NCI-H460 (cell line): ENCODE measurements at regions not wholly inside any gene's neighbourhood (a gene's known extent, or its start where the extent isn't known, plus 50 kb on each side); places are given as distances from the start of the nearest gene placed in this dataset.

Experiments used
- DNase-seq: peaks from one replicate; pipeline ENCODE4 v3.0.0-alpha.2; 2016; ENCODE audit warnings: low read depth; ENCODE audit errors: extremely low read depth

DNA sequence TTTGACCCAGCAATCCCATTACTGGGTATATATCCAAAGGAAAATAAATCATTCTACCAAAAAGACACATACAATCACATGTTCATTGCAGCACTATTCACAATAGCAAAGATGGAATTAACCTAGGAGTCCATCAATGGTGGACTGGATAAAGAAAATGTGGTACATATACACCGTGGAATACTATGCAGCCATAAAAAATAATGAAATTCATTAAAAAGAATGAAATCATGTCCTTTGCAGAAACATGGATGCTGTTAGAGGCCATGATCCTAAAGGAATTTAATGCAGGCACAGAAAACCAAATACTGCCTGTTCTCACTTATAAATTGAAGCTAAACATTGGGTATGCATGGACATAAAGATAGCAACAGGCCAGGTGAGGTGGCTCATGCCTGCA, 61.9 kb upstream of the BMP6 start:
- no peak for DNase-seq

DNA sequence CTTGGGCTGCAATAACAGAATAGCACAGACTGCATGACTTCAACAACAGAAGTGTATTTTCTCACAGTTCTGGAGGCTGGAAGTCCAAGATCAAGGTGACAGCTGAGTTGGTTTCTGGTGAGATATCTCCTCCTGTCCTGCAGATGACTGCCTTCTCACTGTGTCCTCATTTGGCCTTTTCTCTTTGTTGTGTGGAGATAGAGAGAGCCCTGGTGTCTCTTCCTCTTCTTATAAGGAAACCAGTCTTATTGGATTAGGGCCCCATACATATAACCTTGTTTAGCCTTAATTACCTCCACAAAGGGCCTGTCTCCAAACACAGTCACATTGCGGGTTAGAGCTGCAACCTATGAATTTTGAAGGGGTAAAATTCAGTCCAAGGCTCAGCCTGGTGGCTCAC, 57.0 kb upstream of the BMP6 start:
- DNase-seq = no peak

DNA sequence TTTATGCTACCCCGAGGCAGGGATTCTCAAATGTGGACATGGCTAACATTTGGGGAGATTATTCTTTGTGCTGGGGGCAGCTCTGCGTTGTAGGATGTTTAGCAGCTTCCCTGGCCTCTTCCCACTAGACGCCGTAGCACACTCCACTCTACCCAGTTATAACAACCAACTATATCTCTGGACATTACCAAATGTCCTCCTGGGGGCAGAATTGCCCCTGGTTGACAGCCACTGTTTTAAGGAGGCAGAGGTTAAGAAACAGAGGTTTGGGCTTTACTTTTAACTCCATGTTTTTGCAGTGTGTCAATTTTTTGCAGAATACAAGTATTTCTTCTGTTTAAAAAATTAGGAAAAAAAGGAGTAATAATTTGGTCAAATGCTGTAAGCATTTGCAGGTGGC, 56.2 kb upstream of the BMP6 start:
- DNase-seq = no peak

DNA sequence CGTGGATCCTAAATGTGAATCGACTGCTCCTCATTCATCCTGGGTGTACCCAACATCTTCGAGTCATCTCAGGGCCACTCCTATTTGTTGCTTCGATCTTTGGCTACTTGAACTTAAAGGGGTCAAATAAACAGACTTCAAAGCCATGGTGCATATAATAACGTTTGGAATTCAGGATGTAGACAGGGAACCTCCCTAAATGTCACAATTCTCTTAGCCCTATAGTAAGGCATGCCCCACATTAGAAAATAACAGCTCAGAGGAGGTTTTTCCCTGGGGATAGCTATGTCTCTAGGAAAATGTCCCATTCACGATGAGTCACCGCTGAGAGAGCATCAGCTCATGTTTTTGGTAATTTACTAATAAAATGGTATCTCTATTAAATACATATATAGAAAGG, 54.8 kb upstream of the BMP6 start:
- peak; percentile 29 for DNase-seq

DNA sequence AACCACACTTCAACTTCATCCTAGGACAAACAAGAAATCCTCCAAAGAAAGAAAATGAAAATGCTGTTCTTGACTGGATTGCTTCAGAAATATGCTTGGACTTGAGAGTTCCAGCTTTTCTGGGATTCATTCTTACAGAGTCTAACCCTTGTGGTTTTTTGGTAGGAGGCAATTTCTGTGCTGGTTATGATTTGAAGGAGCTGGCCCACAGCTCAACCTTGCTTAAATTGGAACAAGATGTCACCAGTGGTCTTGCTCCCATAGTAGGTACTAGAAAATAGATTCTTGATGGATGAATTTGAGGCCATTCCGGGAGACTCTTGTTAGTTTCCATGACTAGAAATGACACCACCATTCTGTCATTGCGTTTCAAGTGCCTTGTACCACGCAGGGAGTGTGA, 54.3 kb upstream of the BMP6 start:
- DNase-seq = no peak

DNA sequence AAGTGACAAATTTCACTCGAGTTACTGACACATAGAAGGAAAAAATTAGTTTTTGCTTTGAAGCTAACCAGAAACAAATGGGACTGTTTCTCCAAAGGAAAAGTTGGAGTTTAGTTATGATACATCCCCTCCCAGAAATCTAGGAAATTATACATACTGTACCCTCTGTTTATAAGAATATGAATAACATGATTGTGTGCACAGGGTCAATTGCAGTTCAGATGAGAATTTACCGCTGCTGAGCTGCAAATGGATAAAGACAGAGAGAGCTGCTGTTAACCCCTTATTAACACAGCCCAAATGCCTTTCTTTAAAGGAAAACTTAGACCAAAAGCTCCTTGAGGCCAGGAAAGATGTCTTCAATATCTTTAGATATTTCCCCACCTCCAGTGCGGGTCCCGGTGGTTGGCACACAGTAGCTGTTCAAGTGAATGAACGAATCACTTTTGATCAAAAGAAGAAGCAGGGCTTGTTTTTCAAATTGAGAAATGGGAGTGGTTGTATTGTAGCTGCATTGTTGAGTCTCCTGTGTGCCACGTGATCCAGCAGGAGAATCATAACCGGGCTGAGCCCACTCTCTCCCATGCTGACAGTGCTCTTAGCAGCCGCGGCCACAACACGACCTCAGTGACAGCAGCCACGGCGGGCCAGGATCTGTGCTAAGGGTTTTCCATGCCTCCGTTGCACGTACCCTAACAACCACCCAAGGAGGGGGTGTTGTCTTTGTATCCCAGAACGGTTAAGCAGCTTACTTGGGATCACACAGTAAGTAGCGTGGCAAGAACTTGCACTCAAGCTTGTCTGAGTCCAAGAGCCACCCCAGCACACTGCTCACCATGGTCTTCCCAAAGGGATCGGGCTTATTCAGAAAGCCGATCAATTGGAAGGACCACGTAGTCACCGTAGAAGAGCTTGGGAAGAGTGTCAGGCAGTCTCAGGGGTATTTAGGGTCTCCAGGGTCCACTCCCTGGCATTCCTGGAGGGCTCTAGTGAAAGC, 53.5 kb upstream of the BMP6 start:
- no peak for DNase-seq

DNA sequence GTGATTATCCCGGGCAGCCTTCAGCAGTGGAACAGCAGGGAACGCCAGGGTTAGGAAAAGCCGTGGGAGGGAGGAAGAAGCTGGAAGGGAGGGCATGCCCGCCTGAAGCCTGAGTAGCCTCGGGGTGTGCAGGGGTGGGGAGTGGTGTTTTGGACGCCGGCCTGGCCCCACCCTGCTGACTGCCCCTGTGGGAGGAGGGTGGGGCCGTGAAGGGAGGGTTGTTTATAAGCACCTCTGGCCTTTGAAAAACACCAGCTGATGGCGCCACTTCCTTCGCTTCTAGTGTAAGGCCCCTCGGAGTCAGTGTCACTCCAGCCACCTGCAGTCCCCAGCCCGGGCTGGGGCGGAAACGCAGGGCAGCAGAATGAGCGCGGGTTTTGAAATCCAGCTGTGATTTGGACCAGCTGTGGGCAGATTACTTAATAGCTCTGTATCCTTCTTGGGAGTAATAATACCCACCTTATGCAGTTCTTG, 52.8 kb upstream of the BMP6 start:
- no peak for DNase-seq

DNA sequence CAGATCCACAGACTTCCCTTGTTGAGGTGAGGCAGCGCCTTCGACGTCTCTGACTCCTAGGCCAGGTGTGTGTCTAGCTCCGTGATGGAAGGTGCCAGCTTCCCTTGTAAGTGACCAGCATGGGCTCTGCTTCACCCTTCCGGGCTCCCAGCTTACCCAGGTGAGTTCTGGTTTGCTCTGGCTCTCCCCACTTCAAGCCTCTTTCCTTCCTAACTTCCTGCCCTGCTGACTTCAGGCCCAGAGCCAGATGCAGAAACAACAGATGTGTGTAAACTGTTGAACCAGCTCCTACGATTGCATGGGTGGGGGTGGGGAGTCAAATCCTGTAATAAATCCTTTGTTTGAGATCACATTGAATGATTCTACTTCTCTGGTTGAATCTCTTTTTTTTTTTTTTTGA, 51.6 kb upstream of the BMP6 start:
- DNase-seq = no peak

DNA sequence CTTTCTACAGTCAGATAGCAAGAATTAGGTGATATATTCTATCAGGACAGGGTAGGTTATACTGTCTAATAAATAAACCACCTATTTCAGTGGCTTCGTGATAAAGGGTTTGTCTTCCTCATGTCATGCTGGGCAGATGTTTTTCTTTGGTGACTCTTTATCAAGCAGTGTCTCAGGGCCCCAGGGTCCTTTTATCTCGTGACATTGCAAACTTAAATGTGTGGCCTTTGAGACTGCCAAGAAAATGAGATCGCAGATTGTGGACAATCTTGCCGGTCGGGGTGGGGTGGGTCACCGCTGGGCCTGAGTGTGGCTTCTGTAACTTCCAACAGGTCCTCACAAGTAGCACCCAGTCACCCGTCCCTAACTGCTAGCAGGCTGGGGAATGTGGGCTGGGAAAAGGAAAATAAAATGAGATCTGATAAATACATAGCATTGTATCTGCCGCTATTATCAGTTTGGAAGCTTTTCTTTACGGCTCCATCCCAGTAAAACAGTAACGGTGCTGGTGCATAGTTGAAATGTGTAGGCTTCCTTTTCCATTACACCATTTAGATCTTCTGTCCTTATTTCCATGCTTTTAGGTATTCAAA, 50.5 kb upstream of the BMP6 start:
- DNase-seq = no peak
